Esophagus mucosa (tissue), 1 donor: ENCODE measurements at regions not wholly inside any gene's neighbourhood (a gene's known extent, or its start where the extent isn't known, plus 50 kb on each side); places are given as distances from the start of the nearest gene placed in this dataset.

Experiments used
- ATAC-seq: fragments of 200-7000 bp; cut with Tn5 transposase; one replicate; pipeline ENCODE4 v1.9.1; 2020
- donor health status: DM: yes; HTN: yes; CAD: no.

GRCh38 chr11:69545976-69546617, 64.6 kb downstream of the LINC01488 start:
- ATAC-seq: no peak

GRCh38 chr11:69546735-69547370, 65.4 kb downstream of the LINC01488 start:
- no peak for ATAC-seq

- no peak for ATAC-seq
These were observed 69.4 kb downstream of the LINC01488 start for GRCh38 chr11:69550846-69551245.

GRCh38 chr11:69551963-69552362, 70.5 kb downstream of the LINC01488 start:
- ATAC-seq: peak; percentile 18

GRCh38 chr11:69552951-69553350, 71.5 kb downstream of the LINC01488 start:
- no peak for ATAC-seq

GRCh38 chr11:69553416-69554357, 72.2 kb downstream of the LINC01488 start:
- ATAC-seq: no peak

- ATAC-seq: no peak
These were observed 73.4 kb downstream of the LINC01488 start for GRCh38 chr11:69554849-69555248.

GRCh38 chr11:69557266-69557665, 75.8 kb downstream of the LINC01488 start:
- no peak for ATAC-seq

GRCh38 chr11:69558519-69558941, 77.1 kb downstream of the LINC01488 start:
- ATAC-seq: no peak

GRCh38 chr11:69559181-69559580, 77.7 kb downstream of the LINC01488 start:
- no peak for ATAC-seq

- ATAC-seq: no peak
These were observed 78.8 kb downstream of the LINC01488 start for GRCh38 chr11:69560141-69560790.

- ATAC-seq: no peak
These were observed 78.7 kb upstream of the CCND1 start for GRCh38 chr11:69562302-69562701.

GRCh38 chr11:69562816-69563215, 78.1 kb upstream of the CCND1 start:
- ATAC-seq: no peak

- ATAC-seq: no peak
These were observed 77.7 kb upstream of the CCND1 start for GRCh38 chr11:69563306-69563705.

GRCh38 chr11:69563946-69564775, 76.8 kb upstream of the CCND1 start:
- ATAC-seq: no peak

GRCh38 chr11:69566001-69566400, 75.0 kb upstream of the CCND1 start:
- ATAC-seq: no peak

GRCh38 chr11:69567951-69568808, 72.8 kb upstream of the CCND1 start:
- ATAC-seq: no peak

- no peak for ATAC-seq
These were observed 72.2 kb upstream of the CCND1 start for GRCh38 chr11:69568809-69569097.

GRCh38 chr11:69569306-69570200, 71.4 kb upstream of the CCND1 start:
- no peak for ATAC-seq

GRCh38 chr11:69572233-69572860, 68.6 kb upstream of the CCND1 start:
- no peak for ATAC-seq
